HepG2 (cell line): ENCODE measurements at regions not wholly inside any gene's neighbourhood (a gene's known extent, or its start where the extent isn't known, plus 50 kb on each side); places are given as distances from the start of the nearest gene placed in this dataset.

Experiments
- ZNF547 ChIP-seq: sonication (generic); formaldehyde crosslinking; IDR thresholded peaks from 2 replicates; pipeline ENCODE4 v1.5.1; 2020; ENCODE audit warnings: mild to moderate bottlenecking, missing genetic modification reagents
- TF ChIP-seq, protein P1 (sequence below), 2 experiments: sonication (generic) in 1 of 2; formaldehyde crosslinking in 1 of 2; IDR thresholded peaks; 2 replicates each; pipeline versions ENCODE4 v1.6.1 to v1.9.0; 2014 to 2022; ENCODE audit warnings: antibody characterized with exemption in 1 of 2, borderline replicate concordance in 1 of 2, inconsistent platforms in 1 of 2, low read depth in 1 of 2, missing genetic modification reagents in 1 of 2
- TF ChIP-seq, protein P2 (sequence below): sonication (generic); IDR thresholded peaks from 2 replicates; pipeline ENCODE4 v1.6.1; 2016; ENCODE audit warnings: low read depth, borderline replicate concordance

DNA sequence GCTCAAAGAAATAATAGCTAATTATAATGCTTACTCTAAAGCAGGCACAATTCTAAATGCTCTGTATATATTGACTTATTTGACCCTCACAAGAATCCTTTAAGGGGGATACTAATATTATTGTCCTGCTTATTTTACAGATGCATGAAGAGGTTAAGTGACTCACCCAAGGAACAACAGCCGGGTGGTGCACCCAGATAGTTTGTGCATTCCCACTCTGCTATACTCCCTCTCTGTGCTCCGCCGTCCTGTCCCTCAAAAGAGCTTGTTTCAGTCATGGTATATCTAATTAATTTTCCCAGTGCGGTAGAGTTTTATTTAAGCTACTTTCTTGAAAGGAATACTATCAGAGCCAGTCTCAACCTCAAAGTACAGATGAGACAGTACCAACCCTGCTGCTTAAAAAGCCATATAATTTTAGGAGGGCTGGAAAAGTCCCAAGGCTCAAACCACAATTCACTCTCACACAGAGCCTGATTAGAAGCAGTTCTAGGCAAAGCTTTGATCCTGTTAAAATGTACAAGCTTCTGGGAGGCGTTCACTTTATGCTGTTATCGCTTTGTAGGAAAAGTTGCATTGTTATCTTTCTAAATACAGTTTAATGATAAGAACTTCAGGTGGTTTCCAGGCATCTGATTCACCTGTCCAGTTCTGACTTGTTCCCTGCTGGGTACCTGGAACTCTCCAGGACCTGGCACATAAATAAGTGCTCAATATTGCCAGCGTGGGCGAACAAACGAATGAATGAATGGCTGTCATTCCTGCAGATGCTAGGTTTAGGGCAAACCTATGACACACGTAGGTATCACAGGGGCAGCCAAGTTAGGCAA lies 261.5 kb upstream of the KLF14 start (continued):
- TF ChIP-seq, protein P1, sequence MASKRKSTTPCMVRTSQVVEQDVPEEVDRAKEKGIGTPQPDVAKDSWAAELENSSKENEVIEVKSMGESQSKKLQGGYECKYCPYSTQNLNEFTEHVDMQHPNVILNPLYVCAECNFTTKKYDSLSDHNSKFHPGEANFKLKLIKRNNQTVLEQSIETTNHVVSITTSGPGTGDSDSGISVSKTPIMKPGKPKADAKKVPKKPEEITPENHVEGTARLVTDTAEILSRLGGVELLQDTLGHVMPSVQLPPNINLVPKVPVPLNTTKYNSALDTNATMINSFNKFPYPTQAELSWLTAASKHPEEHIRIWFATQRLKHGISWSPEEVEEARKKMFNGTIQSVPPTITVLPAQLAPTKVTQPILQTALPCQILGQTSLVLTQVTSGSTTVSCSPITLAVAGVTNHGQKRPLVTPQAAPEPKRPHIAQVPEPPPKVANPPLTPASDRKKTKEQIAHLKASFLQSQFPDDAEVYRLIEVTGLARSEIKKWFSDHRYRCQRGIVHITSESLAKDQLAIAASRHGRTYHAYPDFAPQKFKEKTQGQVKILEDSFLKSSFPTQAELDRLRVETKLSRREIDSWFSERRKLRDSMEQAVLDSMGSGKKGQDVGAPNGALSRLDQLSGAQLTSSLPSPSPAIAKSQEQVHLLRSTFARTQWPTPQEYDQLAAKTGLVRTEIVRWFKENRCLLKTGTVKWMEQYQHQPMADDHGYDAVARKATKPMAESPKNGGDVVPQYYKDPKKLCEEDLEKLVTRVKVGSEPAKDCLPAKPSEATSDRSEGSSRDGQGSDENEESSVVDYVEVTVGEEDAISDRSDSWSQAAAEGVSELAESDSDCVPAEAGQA (IDR thresholded peaks at IDR 0.05; ENCODE audit: low read depth): no peak
- TF ChIP-seq, protein P1 (CRISPR knock-in tag; IDR thresholded peaks at IDR 0.05; ENCODE audit: borderline replicate concordance): no peak
- no peak for TF ChIP-seq ZNF547
- TF ChIP-seq, protein P2, sequence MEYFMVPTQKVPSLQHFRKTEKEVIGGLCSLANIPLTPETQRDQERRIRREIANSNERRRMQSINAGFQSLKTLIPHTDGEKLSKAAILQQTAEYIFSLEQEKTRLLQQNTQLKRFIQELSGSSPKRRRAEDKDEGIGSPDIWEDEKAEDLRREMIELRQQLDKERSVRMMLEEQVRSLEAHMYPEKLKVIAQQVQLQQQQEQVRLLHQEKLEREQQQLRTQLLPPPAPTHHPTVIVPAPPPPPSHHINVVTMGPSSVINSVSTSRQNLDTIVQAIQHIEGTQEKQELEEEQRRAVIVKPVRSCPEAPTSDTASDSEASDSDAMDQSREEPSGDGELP: no peak
